Brain pericyte (primary cell): ENCODE measurements at regions not wholly inside any gene's neighbourhood (a gene's known extent, or its start where the extent isn't known, plus 50 kb on each side); places are given as distances from the start of the nearest gene placed in this dataset.

Experiments
- DNase-seq: peaks from one replicate; pipeline ENCODE4 v3.0.0-alpha.2; 2012; ENCODE audit warnings: low read depth, low spot score

DNA sequence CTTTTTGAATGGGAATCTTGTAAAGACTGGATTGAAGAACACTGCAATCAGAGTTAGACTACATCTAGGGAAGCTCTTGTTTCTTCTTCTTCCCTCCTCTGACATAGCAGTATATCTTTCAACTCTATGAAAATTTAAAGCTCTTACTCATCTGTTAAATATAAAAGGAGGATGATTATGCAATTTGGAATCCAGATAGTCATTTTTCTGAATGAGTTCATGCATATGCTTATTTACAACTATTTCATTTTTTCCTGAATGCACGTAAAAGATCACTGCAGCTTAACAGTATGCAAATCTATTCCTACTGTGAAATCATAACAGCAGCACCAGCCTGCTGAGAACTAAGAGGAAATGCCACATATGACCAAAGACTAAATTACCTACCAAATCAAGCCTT is 133.5 kb upstream of the TMCC3 start:
- no peak for DNase-seq

DNA sequence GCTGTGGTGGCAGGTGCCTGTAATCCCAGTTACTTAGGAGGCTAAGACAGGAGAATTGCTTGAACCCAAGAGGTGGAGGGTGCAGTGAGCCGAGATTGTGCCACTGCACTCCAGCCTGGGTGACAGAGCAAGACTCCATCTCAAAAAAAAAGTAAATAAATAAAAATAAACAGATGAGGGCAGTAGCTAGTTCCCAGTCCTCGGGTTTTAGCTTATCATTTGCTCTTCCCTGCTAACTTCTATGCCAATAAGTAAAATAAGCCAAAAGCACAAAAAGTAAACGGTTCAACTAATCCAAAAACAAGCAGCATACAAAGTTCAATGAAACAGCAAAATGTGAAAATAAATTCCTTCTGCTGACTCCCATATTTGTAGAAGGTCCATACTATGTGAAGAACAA is 133.0 kb upstream of the TMCC3 start:
- no peak for DNase-seq

- DNase-seq: no peak
Measured at GRCh38 chr12:94781835-94782234, 131.5 kb upstream of the TMCC3 start.

DNA sequence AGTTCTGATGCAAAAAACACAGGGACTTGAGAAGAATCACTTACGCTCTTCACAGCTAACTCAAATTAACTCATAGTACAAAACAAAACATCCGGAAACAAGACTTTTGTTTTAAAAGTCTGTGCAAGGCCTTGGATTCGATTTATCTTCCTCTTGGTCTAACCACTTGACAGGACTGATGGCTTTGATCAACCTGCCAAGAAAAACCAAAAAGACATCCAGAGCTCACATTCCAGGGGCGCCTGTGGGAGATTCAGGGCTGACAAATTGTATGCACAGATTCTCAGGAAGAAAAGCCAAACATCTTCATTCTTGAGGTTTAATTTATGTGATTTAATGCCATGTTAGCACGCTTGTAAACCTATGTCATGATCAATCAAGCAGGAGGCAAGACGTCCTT is 129.1 kb upstream of the TMCC3 start:
- no peak for DNase-seq

DNA sequence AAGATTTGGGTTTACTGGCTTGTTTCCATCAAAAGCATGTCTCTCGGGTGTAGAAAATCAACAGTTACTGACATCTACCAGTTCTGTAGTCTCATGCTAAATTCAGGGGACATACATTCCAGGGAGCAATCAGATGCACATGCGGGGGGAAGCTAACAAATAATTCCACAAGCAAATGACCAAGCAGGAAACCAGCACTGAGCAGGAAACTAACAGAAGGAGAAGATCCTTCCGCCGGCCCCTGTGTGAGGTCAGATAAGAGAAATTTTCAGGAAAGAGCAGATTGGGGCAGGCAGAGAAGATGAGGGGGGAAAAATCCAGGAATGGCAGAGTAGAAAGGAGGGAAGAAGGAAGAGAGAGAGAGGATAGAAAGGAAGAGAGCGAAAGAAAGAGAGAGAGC is 127.6 kb upstream of the TMCC3 start:
- no peak for DNase-seq

- no peak for DNase-seq
Measured at GRCh38 chr12:94775710-94776109, 125.4 kb upstream of the TMCC3 start.

- DNase-seq: no peak
Measured at GRCh38 chr12:94771741-94772140, 121.4 kb upstream of the TMCC3 start.

DNA sequence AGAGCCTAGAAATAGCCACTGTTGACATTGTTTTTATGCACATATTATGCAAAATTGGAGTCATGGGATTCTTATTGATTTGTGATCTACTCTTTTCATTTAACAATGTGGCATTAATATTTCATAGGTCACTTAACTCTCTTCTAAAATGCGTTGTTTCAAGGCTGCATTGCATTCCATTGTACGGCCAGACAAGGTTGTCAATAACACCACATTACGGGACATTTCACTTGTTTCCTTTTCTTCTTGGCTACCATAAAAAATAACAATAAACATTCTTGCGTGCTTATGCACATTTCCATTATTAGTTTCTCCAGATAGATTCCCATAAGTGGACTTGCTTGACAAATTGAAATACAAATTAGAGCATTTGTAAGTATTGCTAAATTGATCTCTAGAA is 120.8 kb upstream of the TMCC3 start:
- no peak for DNase-seq

- DNase-seq: no peak
Measured at GRCh38 chr12:94770791-94771190, 120.4 kb upstream of the TMCC3 start.

DNA sequence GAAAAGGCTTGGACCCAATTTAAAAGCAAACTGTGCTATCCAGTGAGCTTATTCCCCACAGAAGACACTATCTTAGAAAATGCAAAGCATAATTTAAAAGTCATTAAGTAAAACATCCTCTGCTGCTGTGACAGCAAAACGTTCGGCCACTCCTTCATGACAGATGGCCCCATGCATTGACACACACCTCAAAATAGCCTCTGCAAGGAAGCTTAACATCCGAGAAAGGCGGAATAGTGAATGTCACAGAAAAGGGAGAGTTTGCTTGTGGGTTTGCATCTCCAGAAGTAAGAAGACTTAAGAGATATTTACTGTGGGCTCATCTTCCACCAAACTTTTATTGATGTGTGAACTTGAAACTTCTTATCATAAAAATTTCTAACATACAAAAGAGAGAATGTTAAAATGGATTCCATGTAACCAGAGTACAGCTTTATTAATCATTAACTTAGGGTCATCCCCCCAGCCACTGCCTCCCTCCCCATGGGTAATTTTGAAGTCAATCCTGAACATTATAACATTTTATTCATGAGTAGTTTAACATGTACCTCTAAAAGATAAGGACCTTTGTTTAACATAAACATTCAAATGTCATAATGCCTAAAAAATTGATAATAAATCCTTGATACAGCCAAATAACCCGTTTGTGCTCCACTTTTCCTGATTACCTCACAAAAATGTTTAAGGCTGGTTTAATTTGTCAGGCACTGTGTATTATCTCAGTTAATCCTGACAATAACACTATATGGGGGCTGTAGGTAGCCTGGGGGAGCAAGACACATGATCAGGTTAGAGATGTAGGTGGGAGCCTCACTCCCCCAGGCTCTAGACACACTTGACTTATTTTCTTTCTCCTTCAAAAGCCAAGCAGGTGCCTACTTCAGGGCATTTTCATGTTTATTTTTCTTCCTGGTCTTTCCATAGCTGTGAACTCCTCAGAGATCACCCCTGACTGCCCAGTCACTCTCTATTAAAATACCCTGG is 119.7 kb upstream of the TMCC3 start:
- no peak for DNase-seq

DNA sequence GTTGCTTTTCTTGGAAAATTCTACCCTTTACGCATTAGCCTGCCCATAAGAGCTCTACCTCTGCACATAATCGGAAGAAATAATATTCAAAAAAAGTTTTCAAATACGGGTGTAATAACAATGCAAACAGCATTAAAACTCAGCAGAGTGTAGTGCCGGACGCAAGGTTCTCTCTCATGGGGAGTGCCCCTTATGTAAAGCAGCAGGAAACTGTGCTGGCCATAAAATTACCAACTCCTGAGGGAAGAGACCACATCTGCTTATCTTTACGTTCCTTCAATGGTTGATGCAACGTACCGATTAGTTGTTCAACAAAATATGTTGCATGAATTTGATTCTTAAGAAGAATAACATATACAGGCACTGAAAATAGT is 118.7 kb upstream of the TMCC3 start:
- DNase-seq: no peak

DNA sequence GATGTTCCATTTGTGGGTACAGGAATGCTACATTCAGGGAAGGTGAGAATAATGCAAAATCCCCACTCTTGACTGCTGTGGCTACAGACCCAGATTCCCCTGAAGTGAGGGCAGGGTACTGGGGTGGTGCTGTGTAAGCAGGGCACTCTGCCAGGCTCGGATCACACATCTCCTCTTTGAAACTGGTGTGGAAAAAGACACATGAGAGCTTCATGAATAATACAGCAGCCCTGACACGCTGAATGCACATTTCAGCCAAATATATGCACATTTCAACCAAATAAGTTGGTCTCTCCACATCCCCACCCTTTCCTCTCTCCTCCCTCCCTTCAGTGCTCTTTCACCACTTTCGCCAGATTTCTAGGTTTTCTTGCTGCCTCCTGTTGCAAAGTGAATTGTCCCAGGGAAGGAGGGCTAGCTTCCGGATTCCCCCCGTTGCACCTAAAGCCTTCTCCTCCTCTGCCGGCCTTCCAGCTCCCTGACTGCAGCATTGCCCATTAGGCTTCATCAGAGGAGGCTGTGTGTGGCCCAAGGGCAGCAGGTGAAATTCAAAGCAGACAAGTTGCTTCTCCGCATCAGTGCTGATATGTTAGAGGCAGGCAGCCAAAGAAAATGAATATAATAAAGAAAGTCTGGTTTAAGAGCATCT is 118.2 kb upstream of the TMCC3 start:
- no peak for DNase-seq

DNA sequence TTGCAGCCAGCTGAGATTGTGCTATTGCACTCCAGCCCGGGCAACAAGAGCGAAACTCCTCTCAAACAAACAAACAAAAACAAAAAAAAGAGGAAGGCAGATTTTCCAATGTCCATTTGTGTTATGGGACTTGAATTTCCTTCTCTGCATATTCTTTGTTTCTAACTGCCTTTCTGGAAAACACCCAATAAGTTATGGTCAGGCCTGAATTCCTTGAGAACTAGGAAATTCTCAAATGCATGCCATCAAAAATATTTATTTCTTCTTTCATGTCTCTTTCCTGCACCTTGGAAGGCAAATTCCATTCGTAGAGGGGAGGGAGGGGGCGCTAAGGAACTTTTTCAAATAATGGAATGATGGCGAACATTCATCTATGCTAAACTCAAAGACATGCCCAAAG is 117.6 kb upstream of the TMCC3 start:
- no peak for DNase-seq

- no peak for DNase-seq
Measured at GRCh38 chr12:94766397-94766796, 116.0 kb upstream of the TMCC3 start.

DNA sequence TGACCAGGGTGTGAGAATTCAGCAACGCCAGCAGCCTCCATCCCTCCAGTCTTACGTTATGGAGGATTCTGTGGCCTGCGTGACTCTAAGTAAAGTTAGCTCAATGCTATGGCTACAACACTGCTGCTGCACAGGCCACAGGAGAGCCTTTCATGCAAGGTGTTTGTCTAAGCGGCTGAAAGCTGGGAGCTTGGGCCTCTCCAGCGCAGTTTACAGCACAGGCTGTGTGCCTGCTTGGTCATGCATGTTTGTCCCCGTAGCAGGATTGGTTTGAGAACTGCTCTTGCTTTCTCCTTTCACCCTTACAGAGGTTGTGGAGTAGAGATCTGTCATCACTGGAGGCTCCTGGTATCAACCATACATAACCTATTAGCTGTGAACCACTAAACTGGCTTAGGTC is 113.1 kb upstream of the TMCC3 start:
- DNase-seq: no peak

DNA sequence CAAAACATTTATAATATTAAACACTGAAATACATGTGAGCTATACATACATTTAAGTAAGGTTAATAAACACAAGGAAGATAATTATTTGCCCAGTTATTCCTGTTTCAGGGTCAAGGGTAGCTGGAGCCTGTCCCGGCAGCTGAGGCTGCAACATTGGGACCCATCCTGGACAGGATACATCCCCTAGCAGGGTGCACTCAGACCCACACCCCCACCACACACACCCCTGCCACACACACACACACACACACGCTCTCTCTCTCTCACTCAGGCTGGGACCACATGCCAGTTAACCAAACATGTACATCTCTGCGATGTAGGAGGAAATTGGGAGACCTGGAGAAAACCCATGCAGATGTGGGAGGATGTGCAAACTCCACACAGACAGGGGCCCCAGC is 112.6 kb upstream of the TMCC3 start:
- no peak for DNase-seq

DNA sequence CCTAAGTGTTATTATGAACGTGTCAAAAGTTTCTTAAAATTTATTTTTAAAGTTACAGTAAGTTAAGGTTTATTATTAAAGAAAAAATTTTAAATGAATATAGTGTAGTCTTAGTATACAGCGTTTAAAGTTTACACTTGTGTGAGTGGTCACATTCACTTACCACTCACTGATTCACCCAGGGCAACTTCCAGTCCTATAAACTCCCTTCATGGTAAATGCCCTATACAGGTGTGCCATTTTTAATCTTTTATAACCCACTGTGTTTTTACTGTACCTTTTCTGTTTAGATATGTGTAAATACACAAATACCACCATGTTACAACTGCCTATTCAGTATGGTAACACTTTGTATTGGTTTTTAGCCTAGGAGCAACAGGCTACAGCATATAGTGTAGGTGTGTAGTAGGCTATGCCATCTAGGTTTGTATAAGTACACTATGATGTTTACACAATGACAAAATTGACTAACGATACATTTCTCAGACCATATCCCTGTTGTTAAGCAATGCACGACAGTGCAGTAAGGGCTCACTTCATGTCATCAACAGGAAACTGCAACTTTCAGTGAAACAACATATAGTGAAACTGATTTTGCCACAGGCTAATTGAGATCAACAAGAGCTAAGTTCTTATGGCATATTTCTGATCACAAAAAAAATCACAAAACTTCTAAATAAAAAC is 112.0 kb upstream of the TMCC3 start:
- DNase-seq: no peak

GRCh38 chr12:94761559-94761958 is 111.2 kb upstream of the TMCC3 start:
- DNase-seq: peak; percentile 41

- no peak for DNase-seq
Measured at GRCh38 chr12:94760786-94761185, 110.4 kb upstream of the TMCC3 start.

- no peak for DNase-seq
Measured at GRCh38 chr12:94756789-94757188, 106.4 kb upstream of the TMCC3 start.

GRCh38 chr12:94755598-94755997 is 105.2 kb upstream of the TMCC3 start:
- no peak for DNase-seq

- DNase-seq: no peak
Measured at GRCh38 chr12:94754653-94755052, 104.3 kb upstream of the TMCC3 start.
